MCF 10A (cell line): ENCODE measurements at regions not wholly inside any gene's neighbourhood (a gene's known extent, or its start where the extent isn't known, plus 50 kb on each side); places are given as distances from the start of the nearest gene placed in this dataset.

Experiments
- BruUV-seq: library from RNA; stranded (reverse); fragments of 400-500 nt; replicated peaks from 2 replicates; lab custom pipeline; 2021; lab: Mats Ljungman, UMichigan
- CTCF ChIA-PET: fragments of 300-600 bp; sonication (Branson Sonifier 250); formaldehyde crosslinking; extraction: SDS; loops from one replicate; lab custom pipeline; 2021; ENCODE audit warnings: antibody characterized with exemption, inconsistent platforms; lab: Yijun Ruan, JAX
- POLR2A ChIA-PET: fragments of 300-600, 350-650 bp; sonication (Branson Sonifier 250); formaldehyde crosslinking; extraction: SDS; loops from one replicate; lab custom pipeline; 2020; ENCODE audit warnings: antibody characterized with exemption, inconsistent platforms; lab: Yijun Ruan, JAX
- DNase-seq: peaks from one replicate; pipeline ENCODE4 v3.0.0-alpha.2; 2018; ENCODE audit not compliant: unreplicated experiment
- H3K27ac Mint-ChIP-seq: one replicate; pipeline ENCODE4 v1.8.0; 2022; ENCODE audit warnings: mild to moderate bottlenecking, low read depth, mixed read lengths; ENCODE audit not compliant: unreplicated experiment
- H3K27me3 Mint-ChIP-seq: one replicate; pipeline ENCODE4 v1.8.0; 2022; ENCODE audit warnings: mixed read lengths; ENCODE audit not compliant: insufficient read depth, unreplicated experiment
- H3K36me3 Mint-ChIP-seq: one replicate; pipeline ENCODE4 v1.8.0; 2022; ENCODE audit warnings: mild to moderate bottlenecking, moderate library complexity, mixed read lengths; ENCODE audit not compliant: insufficient read depth, unreplicated experiment
- H3K4me1 Mint-ChIP-seq: one replicate; pipeline ENCODE4 v1.8.0; 2022; ENCODE audit warnings: mixed read lengths; ENCODE audit not compliant: insufficient read depth, unreplicated experiment
- H3K4me3 Mint-ChIP-seq: one replicate; pipeline ENCODE4 v1.8.0; 2022; ENCODE audit warnings: mild to moderate bottlenecking, moderate library complexity, mixed read lengths; ENCODE audit not compliant: unreplicated experiment
- H3K9me3 Mint-ChIP-seq: one replicate; pipeline ENCODE4 v1.8.0; 2022; ENCODE audit warnings: mixed read lengths; ENCODE audit not compliant: unreplicated experiment
- intact Hi-C: fragments of 100-400 bp; cut with micrococcal nuclease; formaldehyde crosslinking; loops from 2 replicates; pipeline ENCODE4 v1.14.1; 2022
- TF ChIP-seq, protein P1 (sequence below): fragments of 200-600 bp; IDR thresholded peaks from one replicate; pipeline ENCODE4 v1.8.0; 2022; ENCODE audit warnings: antibody characterized with exemption, mild to moderate bottlenecking; ENCODE audit not compliant: unreplicated experiment

DNA sequence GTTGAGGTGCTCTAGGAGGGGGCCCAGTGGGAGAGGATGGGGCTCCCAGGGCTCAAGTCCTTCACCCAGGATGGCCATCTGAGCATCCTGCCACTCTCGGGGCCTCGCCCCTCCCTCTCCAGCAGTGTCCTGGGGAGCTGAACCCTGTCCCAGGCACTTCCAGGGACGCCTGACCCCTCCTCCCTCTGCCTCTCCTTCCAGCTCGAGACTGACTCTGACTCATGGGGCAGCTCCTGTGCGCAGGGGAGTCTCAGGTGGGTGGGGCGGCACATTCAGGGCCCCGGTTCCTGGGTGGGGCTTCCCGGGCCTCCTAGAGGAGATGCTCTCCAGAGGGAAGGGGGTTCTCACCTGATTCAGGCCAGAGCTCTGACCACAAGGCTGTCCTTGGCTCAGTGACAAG is 77.1 kb upstream of the IGLL5 start:
- intact Hi-C loops = no loop called here
- peaks cover 47% of the 10 kb centered on the region for H3K27me3 Mint-ChIP-seq
- POLR2A ChIA-PET = interaction anchor here (0.5 kb wide), 1 partner anchor 159 kb away, joined by 4 read pairs; no protein-coding TSS in a partner anchor

DNA sequence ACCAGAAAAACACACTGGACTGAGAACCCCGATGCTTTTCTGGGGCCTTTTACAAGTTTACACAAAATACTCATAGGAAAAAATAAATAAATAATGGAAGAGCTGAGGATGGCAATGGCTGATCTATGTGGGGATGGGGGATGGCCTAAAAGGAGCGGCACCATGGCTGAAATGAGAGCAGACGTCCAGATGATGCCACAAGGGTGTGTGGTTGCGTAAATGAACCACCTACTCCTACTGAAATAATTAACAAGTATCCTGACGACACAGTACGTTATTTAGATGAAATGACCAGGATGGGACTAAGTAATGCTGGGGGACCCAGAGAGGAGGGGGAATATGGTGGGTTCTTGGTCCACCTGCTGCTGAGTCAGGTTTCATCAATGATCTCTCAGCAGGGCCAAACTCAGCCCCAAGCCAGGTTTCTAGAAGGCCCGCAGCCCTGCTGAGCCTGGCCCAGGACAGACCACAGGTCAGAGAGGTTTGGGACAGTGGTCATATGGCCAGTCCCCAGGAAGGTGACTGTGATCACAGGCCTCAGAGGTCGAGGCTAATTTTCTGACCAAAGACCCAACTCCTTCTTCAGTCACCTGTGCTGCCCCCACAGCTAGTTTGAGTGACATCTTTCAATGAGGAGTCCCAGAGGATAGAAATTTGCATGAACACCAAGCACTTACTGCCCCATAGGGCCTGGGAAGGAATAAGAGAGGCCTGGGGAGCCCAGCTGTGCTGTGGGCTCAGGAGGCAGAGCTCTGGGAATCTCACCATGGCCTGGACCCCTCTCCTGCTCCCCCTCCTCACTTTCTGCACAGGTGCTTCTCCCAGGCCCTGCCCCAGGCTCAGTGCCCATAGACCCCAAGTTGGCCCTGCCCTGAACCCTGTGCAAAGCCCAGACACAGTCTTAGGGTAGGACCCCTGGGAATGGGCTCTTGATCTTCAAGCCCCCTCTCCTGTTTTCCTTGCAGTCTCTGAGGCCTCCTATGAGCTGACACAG is 76.3 kb upstream of the IGLL5 start:
- Mint-ChIP-seq H3K36me3 (no peaks in the 10 kb centered on the region), H3K9me3 (no peaks in the 10 kb centered on the region), H3K27me3 (peaks cover 47% of the 10 kb centered on the region), H3K4me1 (no peaks in the 10 kb centered on the region), H3K4me3 (no peak overlapping the region), H3K27ac (no peak overlapping the region)
- POLR2A ChIA-PET = interaction anchor here (0.6 kb wide), 1 partner anchor 71 kb away, joined by 3 read pairs; no protein-coding TSS in a partner anchor
- DNase-seq = no peak
- TF ChIP-seq, protein P1, sequence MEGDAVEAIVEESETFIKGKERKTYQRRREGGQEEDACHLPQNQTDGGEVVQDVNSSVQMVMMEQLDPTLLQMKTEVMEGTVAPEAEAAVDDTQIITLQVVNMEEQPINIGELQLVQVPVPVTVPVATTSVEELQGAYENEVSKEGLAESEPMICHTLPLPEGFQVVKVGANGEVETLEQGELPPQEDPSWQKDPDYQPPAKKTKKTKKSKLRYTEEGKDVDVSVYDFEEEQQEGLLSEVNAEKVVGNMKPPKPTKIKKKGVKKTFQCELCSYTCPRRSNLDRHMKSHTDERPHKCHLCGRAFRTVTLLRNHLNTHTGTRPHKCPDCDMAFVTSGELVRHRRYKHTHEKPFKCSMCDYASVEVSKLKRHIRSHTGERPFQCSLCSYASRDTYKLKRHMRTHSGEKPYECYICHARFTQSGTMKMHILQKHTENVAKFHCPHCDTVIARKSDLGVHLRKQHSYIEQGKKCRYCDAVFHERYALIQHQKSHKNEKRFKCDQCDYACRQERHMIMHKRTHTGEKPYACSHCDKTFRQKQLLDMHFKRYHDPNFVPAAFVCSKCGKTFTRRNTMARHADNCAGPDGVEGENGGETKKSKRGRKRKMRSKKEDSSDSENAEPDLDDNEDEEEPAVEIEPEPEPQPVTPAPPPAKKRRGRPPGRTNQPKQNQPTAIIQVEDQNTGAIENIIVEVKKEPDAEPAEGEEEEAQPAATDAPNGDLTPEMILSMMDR = no peak
- intact Hi-C loops = no loop called here
- CTCF ChIA-PET = interaction anchor here (0.6 to 1.1 kb wide), 6 partner anchors 14 to 588 kb away, joined by 3 to 6 read pairs (median 4); no protein-coding TSS in a partner anchor
- no TSS peak for BruUV-seq

More for the DNA sequence above, 77.1 kb upstream of the IGLL5 start:
- H3K4me1 Mint-ChIP-seq = no peaks in the 10 kb centered on the region
- peak; percentile 19 for DNase-seq
- no peak overlapping the region for H3K27ac Mint-ChIP-seq
- BruUV-seq = no TSS peak
- CTCF ChIA-PET = interaction anchor here (0.6 to 1.1 kb wide), 7 partner anchors 24 to 588 kb away, joined by 3 to 6 read pairs (median 4); no protein-coding TSS in a partner anchor
- no peaks in the 10 kb centered on the region for H3K36me3 Mint-ChIP-seq
- no peaks in the 10 kb centered on the region for H3K9me3 Mint-ChIP-seq
- H3K4me3 Mint-ChIP-seq = no peak overlapping the region
- TF ChIP-seq, protein P1 = no peak

DNA sequence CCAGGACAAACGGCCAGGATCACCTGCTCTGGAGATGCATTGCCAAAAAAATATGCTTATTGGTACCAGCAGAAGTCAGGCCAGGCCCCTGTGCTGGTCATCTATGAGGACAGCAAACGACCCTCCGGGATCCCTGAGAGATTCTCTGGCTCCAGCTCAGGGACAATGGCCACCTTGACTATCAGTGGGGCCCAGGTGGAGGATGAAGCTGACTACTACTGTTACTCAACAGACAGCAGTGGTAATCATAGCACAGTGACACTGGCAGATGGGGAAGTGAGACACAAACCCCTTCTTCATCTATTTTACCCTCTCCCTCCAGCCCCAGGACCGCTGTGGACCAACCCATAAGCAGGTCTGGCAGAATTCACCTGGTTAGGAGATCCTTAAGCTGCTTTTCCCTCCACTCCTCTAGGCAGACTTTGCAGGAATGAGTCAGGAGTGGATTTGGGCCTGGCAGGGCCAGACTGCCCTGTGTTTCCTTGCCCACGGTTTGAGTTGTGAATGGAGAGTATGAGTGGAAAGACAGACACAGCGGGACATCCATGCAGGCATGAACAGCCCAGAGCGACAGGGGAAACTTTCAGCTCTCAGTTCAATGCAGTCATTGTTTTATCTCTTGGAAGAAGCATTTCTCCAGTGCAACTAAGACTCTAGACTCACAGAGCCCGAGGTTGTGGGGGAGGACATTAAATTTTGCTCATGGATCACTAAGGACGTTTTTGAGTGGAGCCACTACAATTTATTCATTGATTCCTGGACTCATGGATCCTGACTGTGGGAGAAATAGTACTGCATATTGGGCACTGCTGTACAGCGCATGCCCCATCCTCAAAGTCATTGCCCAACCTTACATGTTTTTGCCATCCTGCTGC is 75.3 kb upstream of the IGLL5 start:
- H3K27ac Mint-ChIP-seq = no peak overlapping the region
- CTCF ChIA-PET = interaction anchor here (0.6 to 1.0 kb wide), 3 partner anchors 13 to 70 kb away, joined by 3 to 4 read pairs (median 4); no protein-coding TSS in a partner anchor
- H3K4me1 Mint-ChIP-seq = no peaks in the 10 kb centered on the region
- TF ChIP-seq, protein P1 = no peak
- no TSS peak for BruUV-seq
- H3K4me3 Mint-ChIP-seq = no peak overlapping the region
- peaks cover 47% of the 10 kb centered on the region for H3K27me3 Mint-ChIP-seq
- H3K9me3 Mint-ChIP-seq = no peaks in the 10 kb centered on the region
- intact Hi-C loops = no loop called here
- DNase-seq = no peak
- no peaks in the 10 kb centered on the region for H3K36me3 Mint-ChIP-seq
- POLR2A ChIA-PET = no interaction called here
